NOMO-1 (cell line): ENCODE measurements at regions not wholly inside any gene's neighbourhood (a gene's known extent, or its start where the extent isn't known, plus 50 kb on each side); places are given as distances from the start of the nearest gene placed in this dataset.

Experiments used
- DNase-seq, 2 experiments: peaks; one replicate each; lab custom pipeline; 2025; ENCODE audit not compliant: unreplicated experiment in 2 of 2; lab: John Stamatoyannopoulos, UW

GRCh38 chr11:121950160-121950559 is 165.9 kb downstream of the BLID start:
- DNase-seq = no peak

GRCh38 chr11:121946514-121946913 is 169.5 kb downstream of the BLID start:
- no peak for DNase-seq

GRCh38 chr11:121944556-121945230 is 171.3 kb downstream of the BLID start:
- DNase-seq = peak; percentile 37 to 69

- no peak for DNase-seq
These were observed 177.9 kb downstream of the BLID start for GRCh38 chr11:121938076-121938475.

- no peak for DNase-seq
These were observed 179.1 kb downstream of the BLID start for GRCh38 chr11:121936781-121937447.

GRCh38 chr11:121936370-121936769 is 179.6 kb downstream of the BLID start:
- no peak for DNase-seq

GRCh38 chr11:121933694-121934093 is 182.3 kb downstream of the BLID start:
- no peak for DNase-seq

- no peak for DNase-seq
These were observed 182.7 kb downstream of the BLID start for GRCh38 chr11:121933294-121933693.

- no peak for DNase-seq
These were observed 183.3 kb downstream of the BLID start for GRCh38 chr11:121932646-121933185.

GRCh38 chr11:121931748-121932352 is 184.2 kb downstream of the BLID start:
- no peak for DNase-seq

- no peak for DNase-seq
These were observed 184.9 kb downstream of the BLID start for GRCh38 chr11:121931121-121931520.

GRCh38 chr11:121930004-121930965 is 185.7 kb downstream of the BLID start:
- peak in 1 of 2 experiments; percentile 37 for DNase-seq

- DNase-seq = no peak
These were observed 186.4 kb downstream of the BLID start for GRCh38 chr11:121929581-121929980.

- no peak for DNase-seq
These were observed 187.1 kb downstream of the BLID start for GRCh38 chr11:121928597-121929580.

GRCh38 chr11:121927789-121928188 is 188.2 kb downstream of the BLID start:
- no peak for DNase-seq

- DNase-seq = no peak
These were observed 188.8 kb downstream of the BLID start for GRCh38 chr11:121927097-121927785.

GRCh38 chr11:121924191-121924590 is 191.8 kb downstream of the BLID start:
- no peak for DNase-seq

GRCh38 chr11:121917482-121917881 is 198.5 kb downstream of the BLID start:
- DNase-seq = no peak

- DNase-seq = no peak
These were observed 201.4 kb downstream of the BLID start for GRCh38 chr11:121914508-121915059.
